ENCODE measurements at regions not wholly inside any gene's neighbourhood (a gene's known extent, or its start where the extent isn't known, plus 50 kb on each side); places are given as distances from the start of the nearest gene placed in this dataset.

- TF ChIP-seq POLR2A (IDR thresholded peaks at IDR 0.05; ENCODE audit: low read length): no peak
- no peak for TF ChIP-seq GATA1 (IDR thresholded peaks at IDR 0.05; ENCODE audit: low read depth, low read length)
These were observed 535.0 kb downstream of the CD83 start for GRCh38 chr6:14652536-14652935.

Data from erythroblast (primary cell).